Left lung (tissue), 4 donors: ENCODE measurements at regions not wholly inside any gene's neighbourhood (a gene's known extent, or its start where the extent isn't known, plus 50 kb on each side); places are given as distances from the start of the nearest gene placed in this dataset.

Source experiments
- ATAC-seq: fragments of 200-7000 bp; cut with Tn5 transposase; one replicate; pipeline ENCODE4 v1.9.1; 2020; ENCODE audit warnings: moderate library complexity
- DNase-seq, 4 donors: peaks; one replicate each; pipeline ENCODE4 v3.0.0-alpha.2; 2013 to 2020
- H3K27ac ChIP-seq, 2 donors: fragments of 200-600 bp; sonication (generic) in 1 of 2; one replicate each; pipeline versions ENCODE4 v1.5.0 to v1.8.0; 2020 to 2021
- H3K27me3 ChIP-seq, 2 donors: fragments of 200-600 bp; sonication (generic) in 1 of 2; one replicate each; pipeline versions ENCODE4 v1.5.0 to v1.8.0; 2020 to 2021
- H3K36me3 ChIP-seq, 2 donors: fragments of 200-600 bp; sonication (generic) in 1 of 2; one replicate each; pipeline versions ENCODE4 v1.5.0 to v1.8.0; 2020 to 2021
- H3K4me1 ChIP-seq, 2 donors: fragments of 200-600 bp; one replicate each; pipeline ENCODE4 v1.8.0; 2021
- H3K4me3 ChIP-seq, 2 donors: fragments of 200-600 bp; sonication (generic) in 1 of 2; one replicate each; pipeline versions ENCODE4 v1.5.0 to v1.8.0; 2020 to 2021; ENCODE audit warnings: mild to moderate bottlenecking in 1 of 2
- H3K9me3 ChIP-seq, 2 donors: fragments of 200-600 bp; sonication (generic) in 1 of 2; one replicate each; pipeline versions ENCODE4 v1.5.0 to v1.8.0; 2020 to 2021
- intact Hi-C, 2 donors: fragments of 100-400 bp; cut with DNase I; formaldehyde crosslinking; loops; one replicate each; pipeline versions ENCODE4 v1.11.2 to v1.14.2; 2022
- TF ChIP-seq, protein P1 (sequence below), 2 donors: fragments of 200-600 bp; sonication (generic) in 1 of 2; IDR thresholded peaks; one replicate each; pipeline versions ENCODE4 v1.5.0 to v1.8.0; 2021; ENCODE audit warnings: antibody characterized with exemption in 2 of 2
- donor health status: DM: no; HTN: yes; CAD: no.
- donor health status: DM: no; HTN: no; CAD: no.

DNA sequence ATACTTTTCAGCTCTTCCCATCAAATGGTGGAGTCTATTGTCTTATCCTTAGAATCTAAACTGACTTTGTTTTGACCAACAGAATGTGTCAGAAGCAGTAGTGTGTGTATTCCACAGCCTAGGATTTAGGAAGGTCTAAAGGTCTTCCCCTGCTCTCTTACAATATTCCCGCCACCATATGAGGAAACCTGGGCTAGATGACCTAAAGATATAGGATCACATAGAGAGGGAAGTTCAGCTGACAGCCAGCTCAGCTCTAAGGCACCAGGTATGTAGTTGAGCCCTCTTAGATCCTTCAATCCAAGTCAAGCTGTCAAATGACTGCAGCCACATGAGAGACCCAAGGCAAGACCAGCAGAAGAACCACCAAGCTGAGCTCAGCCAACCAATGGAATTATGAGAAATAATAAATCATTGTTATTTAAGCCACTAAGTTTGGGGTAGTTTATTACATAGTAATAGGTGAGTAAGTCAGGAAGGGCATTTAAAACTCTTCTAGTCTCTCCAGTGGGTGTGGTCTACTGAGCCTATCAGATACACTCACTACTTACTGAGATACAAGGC, 227.7 kb upstream of the HES1 start:
- ATAC-seq (no peak), DNase-seq (no peak)
- no peaks in the 10 kb centered on the region for H3K27me3 ChIP-seq
- no peaks in the 10 kb centered on the region for H3K36me3 ChIP-seq
- no peak overlapping the region for H3K27ac ChIP-seq
- peaks cover 0 to 11% of the 10 kb centered on the region in 2 donors for H3K9me3 ChIP-seq
- TF ChIP-seq, protein P1, sequence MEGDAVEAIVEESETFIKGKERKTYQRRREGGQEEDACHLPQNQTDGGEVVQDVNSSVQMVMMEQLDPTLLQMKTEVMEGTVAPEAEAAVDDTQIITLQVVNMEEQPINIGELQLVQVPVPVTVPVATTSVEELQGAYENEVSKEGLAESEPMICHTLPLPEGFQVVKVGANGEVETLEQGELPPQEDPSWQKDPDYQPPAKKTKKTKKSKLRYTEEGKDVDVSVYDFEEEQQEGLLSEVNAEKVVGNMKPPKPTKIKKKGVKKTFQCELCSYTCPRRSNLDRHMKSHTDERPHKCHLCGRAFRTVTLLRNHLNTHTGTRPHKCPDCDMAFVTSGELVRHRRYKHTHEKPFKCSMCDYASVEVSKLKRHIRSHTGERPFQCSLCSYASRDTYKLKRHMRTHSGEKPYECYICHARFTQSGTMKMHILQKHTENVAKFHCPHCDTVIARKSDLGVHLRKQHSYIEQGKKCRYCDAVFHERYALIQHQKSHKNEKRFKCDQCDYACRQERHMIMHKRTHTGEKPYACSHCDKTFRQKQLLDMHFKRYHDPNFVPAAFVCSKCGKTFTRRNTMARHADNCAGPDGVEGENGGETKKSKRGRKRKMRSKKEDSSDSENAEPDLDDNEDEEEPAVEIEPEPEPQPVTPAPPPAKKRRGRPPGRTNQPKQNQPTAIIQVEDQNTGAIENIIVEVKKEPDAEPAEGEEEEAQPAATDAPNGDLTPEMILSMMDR (IDR thresholded peaks at IDR 0.05): no peak
- H3K4me3 ChIP-seq: no peak overlapping the region
- H3K4me1 ChIP-seq: peaks cover 8 to 17% of the 10 kb centered on the region in 2 donors
- intact Hi-C loops: no loop called here

DNA sequence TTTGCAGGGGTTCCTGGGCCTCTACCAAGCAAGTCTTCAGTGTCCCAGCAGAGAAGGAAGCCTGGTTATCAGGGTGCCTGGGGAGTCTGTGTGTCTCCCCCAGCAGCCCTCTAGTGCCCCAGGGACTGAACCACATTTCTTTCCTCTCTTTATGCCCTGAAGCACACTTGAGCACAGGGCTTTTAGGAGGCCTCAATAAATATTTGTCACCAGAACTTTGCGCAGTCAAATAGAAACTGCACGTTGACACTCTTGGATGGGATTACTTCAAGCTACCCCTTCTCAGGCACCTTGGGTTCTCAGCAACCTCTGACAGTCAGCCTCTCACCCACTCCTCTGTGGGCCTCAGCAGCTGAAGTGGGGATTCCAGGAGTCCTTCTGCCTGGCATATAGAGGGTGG, 226.6 kb upstream of the HES1 start:
- H3K36me3 ChIP-seq: no peaks in the 10 kb centered on the region
- DNase-seq (peak in 1 of 4 donors; percentile 77), ATAC-seq (peak; percentile 79)
- H3K27me3 ChIP-seq: no peaks in the 10 kb centered on the region
- TF ChIP-seq, protein P1 (IDR thresholded peaks at IDR 0.05): no peak
- H3K4me1 ChIP-seq: peaks cover 8 to 17% of the 10 kb centered on the region in 2 donors
- peaks cover 0 to 11% of the 10 kb centered on the region in 2 donors for H3K9me3 ChIP-seq
- no peak overlapping the region for H3K27ac ChIP-seq
- intact Hi-C loops: no loop called here
- no peak overlapping the region for H3K4me3 ChIP-seq

DNA sequence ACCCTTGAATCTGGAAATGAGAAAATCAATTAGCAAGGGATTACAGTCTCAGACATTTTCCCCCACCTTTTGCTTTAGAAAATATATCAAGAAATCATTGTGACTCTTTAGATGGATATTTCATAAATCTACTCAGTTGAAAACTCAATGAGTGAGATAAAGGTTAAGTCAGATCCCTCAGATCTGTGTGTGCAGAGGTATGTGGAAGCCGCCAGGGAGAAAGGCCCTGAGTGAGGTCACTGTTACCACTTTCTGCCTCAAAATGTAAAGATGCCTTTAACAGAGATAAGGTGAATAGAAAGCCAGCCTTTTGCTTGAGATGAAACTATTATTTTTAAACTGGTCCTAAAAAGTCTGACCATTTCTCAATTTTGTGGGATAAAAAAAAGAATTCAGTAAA, 225.6 kb upstream of the HES1 start:
- Histone ChIP-seq H3K27ac (no peak overlapping the region), H3K36me3 (no peaks in the 10 kb centered on the region), H3K9me3 (peaks cover 0 to 11% of the 10 kb centered on the region in 2 donors), H3K4me3 (no peak overlapping the region), H3K4me1 (peaks cover 8 to 17% of the 10 kb centered on the region in 2 donors), H3K27me3 (no peaks in the 10 kb centered on the region)
- intact Hi-C loops: no loop called here
- DNase-seq (no peak), ATAC-seq (no peak)
- TF ChIP-seq, protein P1 (IDR thresholded peaks at IDR 0.05): no peak

DNA sequence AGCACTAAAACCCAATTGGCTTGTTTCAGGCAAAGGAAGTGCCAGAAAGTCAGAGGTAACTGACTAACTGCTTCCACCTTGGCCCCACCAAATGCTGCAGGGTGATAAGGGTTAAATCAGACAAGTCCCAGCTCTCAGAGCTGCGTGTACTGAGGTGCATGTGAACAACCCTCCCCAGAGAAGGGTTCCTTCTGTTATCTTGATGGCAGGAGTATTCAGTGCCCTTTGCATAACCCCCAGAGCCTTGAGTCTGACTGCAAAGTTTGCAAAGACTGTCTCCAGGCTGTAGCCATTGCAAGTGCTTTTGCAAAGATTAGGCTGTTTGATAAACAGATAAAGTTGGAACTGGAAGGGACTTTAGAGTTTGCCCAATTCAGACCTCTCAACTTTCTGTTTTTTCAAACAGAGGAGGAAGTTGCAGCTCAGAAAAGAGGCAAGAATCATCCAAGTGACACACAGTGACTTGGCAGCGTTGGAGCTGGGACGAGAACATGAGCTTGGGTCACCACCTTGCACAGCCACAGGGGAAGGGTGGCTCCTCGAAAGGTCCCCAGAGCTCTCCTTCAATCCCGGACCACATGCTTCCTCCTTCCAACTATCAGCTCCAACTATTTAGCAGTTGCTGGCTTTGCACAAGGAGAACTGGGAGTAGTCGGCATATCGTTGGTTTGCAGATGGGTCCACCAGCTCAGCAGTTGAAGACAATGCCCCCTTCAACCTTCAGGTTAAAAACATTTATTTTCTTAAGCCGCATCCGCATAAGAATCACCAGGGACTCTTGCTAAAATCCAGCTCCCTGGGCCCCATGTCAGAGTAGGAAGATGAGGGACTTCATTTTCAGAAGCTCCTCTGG, 224.8 kb upstream of the HES1 start:
- TF ChIP-seq, protein P1 (IDR thresholded peaks at IDR 0.05): no peak
- no peak overlapping the region for H3K4me3 ChIP-seq
- H3K9me3 ChIP-seq: peaks cover 0 to 11% of the 10 kb centered on the region in 2 donors
- peaks cover 8 to 17% of the 10 kb centered on the region in 2 donors for H3K4me1 ChIP-seq
- no peaks in the 10 kb centered on the region for H3K36me3 ChIP-seq
- peak overlapping the region in 1 of 2 donors; percentile 7 for H3K27ac ChIP-seq
- DNase-seq: peak in 1 of 4 donors; percentile 55
- intact Hi-C loops: no loop called here
- peak; percentile 63 for ATAC-seq
- no peaks in the 10 kb centered on the region for H3K27me3 ChIP-seq

DNA sequence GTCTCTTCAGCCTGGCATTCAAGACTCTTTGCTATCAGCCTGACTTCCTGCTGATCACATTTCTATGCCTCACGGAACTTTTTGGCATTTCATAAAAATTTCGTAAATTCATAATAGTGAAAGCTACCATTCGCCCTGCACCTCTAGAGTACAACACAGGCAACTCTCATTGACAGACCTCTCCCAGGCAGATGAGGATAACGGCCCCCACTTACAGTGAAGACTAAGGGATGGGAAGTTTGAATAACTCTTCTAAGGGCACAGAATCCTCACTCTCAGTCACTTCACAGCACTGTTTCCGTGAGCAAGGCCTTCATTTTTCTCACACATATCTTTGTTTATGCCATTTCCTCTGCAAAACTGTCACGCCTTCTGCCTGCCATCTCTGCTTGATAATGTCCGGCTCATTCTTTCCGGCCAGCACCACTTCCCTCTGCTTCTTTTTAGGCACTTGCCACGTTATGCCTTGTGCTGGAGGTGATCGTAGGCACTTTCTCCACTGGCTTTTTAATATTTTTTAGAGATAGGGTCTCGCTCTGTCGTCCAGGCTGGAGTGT, 224.1 kb upstream of the HES1 start:
- ATAC-seq: no peak
- Histone ChIP-seq H3K27me3 (no peaks in the 10 kb centered on the region), H3K4me3 (no peak overlapping the region), H3K9me3 (peaks cover 0 to 11% of the 10 kb centered on the region in 2 donors), H3K27ac (peak overlapping the region in 1 of 2 donors; percentile 7), H3K4me1 (peaks cover 8 to 17% of the 10 kb centered on the region in 2 donors), H3K36me3 (no peaks in the 10 kb centered on the region)
- intact Hi-C loops: no loop called here
- TF ChIP-seq, protein P1 (IDR thresholded peaks at IDR 0.05): no peak
- no peak for DNase-seq
